GM19397 (cell line): ENCODE measurements at regions not wholly inside any gene's neighbourhood (a gene's known extent, or its start where the extent isn't known, plus 50 kb on each side); places are given as distances from the start of the nearest gene placed in this dataset.
"Not testable (repeated sequence)": the region's sequence is repeated elsewhere in the genome, so short reads cannot be mapped to it uniquely, and the experiment has no call there.

Experiments used
- ATAC-seq: cut with Tn5 transposase; IDR thresholded peaks from one replicate; pipeline ENCODE4 v1.9.1; 2021; ENCODE audit warnings: mild to moderate bottlenecking, moderate library complexity; ENCODE audit not compliant: unreplicated experiment

- ATAC-seq, result no peak
Observed at GRCh38 chr20:25865715-25866656, 169.3 kb upstream of the ZNF337 start.

- ATAC-seq, result not testable (repeated sequence)
Observed at GRCh38 chr20:25864963-25865714, 168.5 kb upstream of the ZNF337 start.

- no peak for ATAC-seq
Observed at GRCh38 chr20:25864326-25864962, 167.8 kb upstream of the ZNF337 start.

GRCh38 chr20:25863536-25864325 is 167.1 kb upstream of the ZNF337 start:
- ATAC-seq, result no peak

GRCh38 chr20:25862967-25863530 is 166.4 kb upstream of the ZNF337 start:
- peak; percentile 48 for ATAC-seq

- no peak for ATAC-seq
Observed at GRCh38 chr20:25860531-25861150, 164.0 kb upstream of the ZNF337 start.

GRCh38 chr20:25859649-25860530 is 163.2 kb upstream of the ZNF337 start:
- peak; percentile 54 for ATAC-seq

GRCh38 chr20:25858495-25859425 is 162.1 kb upstream of the ZNF337 start:
- ATAC-seq, result no peak

GRCh38 chr20:25857091-25857788 is 160.6 kb upstream of the ZNF337 start:
- ATAC-seq, result not testable (repeated sequence)

- no peak for ATAC-seq
Observed at GRCh38 chr20:25856256-25856884, 159.7 kb upstream of the ZNF337 start.

GRCh38 chr20:25855451-25856156 is 159.0 kb upstream of the ZNF337 start:
- not testable (repeated sequence) for ATAC-seq

- ATAC-seq, result not testable (repeated sequence)
Observed at GRCh38 chr20:25854666-25855065, 158.0 kb upstream of the ZNF337 start.

GRCh38 chr20:25853718-25854388 is 157.2 kb upstream of the ZNF337 start:
- ATAC-seq, result peak; percentile 67

GRCh38 chr20:25852968-25853717 is 156.5 kb upstream of the ZNF337 start:
- ATAC-seq, result not testable (repeated sequence)

GRCh38 chr20:25850133-25850532 is 153.5 kb upstream of the ZNF337 start:
- not testable (repeated sequence) for ATAC-seq
